Endothelial cell of umbilical vein (primary cell): ENCODE measurements at regions not wholly inside any gene's neighbourhood (a gene's known extent, or its start where the extent isn't known, plus 50 kb on each side); places are given as distances from the start of the nearest gene placed in this dataset.
"Not testable (repeated sequence)": the region's sequence is repeated elsewhere in the genome, so short reads cannot be mapped to it uniquely, and the experiment has no call there.

Experiments
- EZH2 ChIP-seq: IDR thresholded peaks from 2 replicates; pipeline ENCODE4 v1.6.1; 2012; ENCODE audit warnings: borderline replicate concordance, low read depth, mild to moderate bottlenecking, moderate library complexity, low read length, inconsistent platforms; ENCODE audit not compliant: severe bottlenecking
- FOS ChIP-seq: IDR thresholded peaks from 2 replicates; pipeline ENCODE4 v1.6.1; 2011; ENCODE audit warnings: mild to moderate bottlenecking, low read length, moderate library complexity, borderline replicate concordance; ENCODE audit not compliant: insufficient read depth
- JUN ChIP-seq: IDR thresholded peaks from 2 replicates; pipeline ENCODE4 v1.6.1; 2011; ENCODE audit warnings: borderline replicate concordance, low read depth; ENCODE audit not compliant: insufficient read length, insufficient read depth
- POLR2A ChIP-seq: IDR thresholded peaks from 2 replicates; pipeline ENCODE4 v1.6.1; 2012; ENCODE audit warnings: low read depth, mild to moderate bottlenecking, control low read depth, low read length
- POLR2AphosphoS5 ChIP-seq: IDR thresholded peaks from 2 replicates; pipeline ENCODE4 v1.6.1; 2012; ENCODE audit warnings: low read depth, mild to moderate bottlenecking, control low read depth, low read length, moderate library complexity; ENCODE audit not compliant: insufficient read depth
- TF ChIP-seq, protein P1 (sequence below), 2 donors: IDR thresholded peaks; 1 replicate in 1 of 2; 2 replicates in 1 of 2; pipeline ENCODE4 v1.5.1; 2011; ENCODE audit warnings: low read length in 2 of 2, mild to moderate bottlenecking in 2 of 2, moderate library complexity in 2 of 2, control low read depth in 1 of 2, inconsistent platforms in 1 of 2, low read depth in 1 of 2; ENCODE audit not compliant: insufficient read depth in 1 of 2; ENCODE audit errors: extremely low read depth in 1 of 2
- TF ChIP-seq, protein P2 (sequence below): IDR thresholded peaks from 2 replicates; pipeline ENCODE4 v1.6.1; 2011; ENCODE audit not compliant: insufficient read depth, insufficient read length

GRCh38 chr4:189740118-189740517 is 200.6 kb upstream of the FRG1 start:
- not testable (repeated sequence) for TF ChIP-seq EZH2, POLR2A, POLR2AphosphoS5, FOS, JUN
- TF ChIP-seq, protein P1, sequence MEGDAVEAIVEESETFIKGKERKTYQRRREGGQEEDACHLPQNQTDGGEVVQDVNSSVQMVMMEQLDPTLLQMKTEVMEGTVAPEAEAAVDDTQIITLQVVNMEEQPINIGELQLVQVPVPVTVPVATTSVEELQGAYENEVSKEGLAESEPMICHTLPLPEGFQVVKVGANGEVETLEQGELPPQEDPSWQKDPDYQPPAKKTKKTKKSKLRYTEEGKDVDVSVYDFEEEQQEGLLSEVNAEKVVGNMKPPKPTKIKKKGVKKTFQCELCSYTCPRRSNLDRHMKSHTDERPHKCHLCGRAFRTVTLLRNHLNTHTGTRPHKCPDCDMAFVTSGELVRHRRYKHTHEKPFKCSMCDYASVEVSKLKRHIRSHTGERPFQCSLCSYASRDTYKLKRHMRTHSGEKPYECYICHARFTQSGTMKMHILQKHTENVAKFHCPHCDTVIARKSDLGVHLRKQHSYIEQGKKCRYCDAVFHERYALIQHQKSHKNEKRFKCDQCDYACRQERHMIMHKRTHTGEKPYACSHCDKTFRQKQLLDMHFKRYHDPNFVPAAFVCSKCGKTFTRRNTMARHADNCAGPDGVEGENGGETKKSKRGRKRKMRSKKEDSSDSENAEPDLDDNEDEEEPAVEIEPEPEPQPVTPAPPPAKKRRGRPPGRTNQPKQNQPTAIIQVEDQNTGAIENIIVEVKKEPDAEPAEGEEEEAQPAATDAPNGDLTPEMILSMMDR (IDR thresholded peaks at IDR 0.05; ENCODE audit: extremely low read depth in 1 of 2, insufficient read depth in 1 of 2, low read depth in 1 of 2, low read length in 2 of 2) = not testable (repeated sequence)
- TF ChIP-seq, protein P2, sequence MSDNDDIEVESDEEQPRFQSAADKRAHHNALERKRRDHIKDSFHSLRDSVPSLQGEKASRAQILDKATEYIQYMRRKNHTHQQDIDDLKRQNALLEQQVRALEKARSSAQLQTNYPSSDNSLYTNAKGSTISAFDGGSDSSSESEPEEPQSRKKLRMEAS = not testable (repeated sequence)
